C4-2B (cell line): ENCODE measurements at regions not wholly inside any gene's neighbourhood (a gene's known extent, or its start where the extent isn't known, plus 50 kb on each side); places are given as distances from the start of the nearest gene placed in this dataset.

Experiments used
- H3K27ac ChIP-seq: fragments of 450-650 bp; 2 replicates; pipeline ENCODE4 v1.5.1; 2017
- CTCF ChIP-seq: fragments of 450-650 bp; conservative IDR thresholded peaks from 2 replicates; pipeline ENCODE4 v1.5.1; 2017; ENCODE audit warnings: mild to moderate bottlenecking
- ZFX ChIP-seq: fragments of 450-650 bp; IDR thresholded peaks from 2 replicates; pipeline ENCODE4 v1.6.1; 2017

- H3K27ac ChIP-seq: no peak overlapping the region
- TF ChIP-seq ZFX (no peak), CTCF (no peak)
Observed at GRCh38 chr3:56869157-56869889, 67.6 kb upstream of the ARHGEF3 start.

- TF ChIP-seq CTCF (no peak), ZFX (no peak)
- no peak overlapping the region for H3K27ac ChIP-seq
Observed at GRCh38 chr3:56868706-56869105, 67.0 kb upstream of the ARHGEF3 start.

GRCh38 chr3:56867671-56868070 lies 65.9 kb upstream of the ARHGEF3 start:
- H3K27ac ChIP-seq: no peak overlapping the region
- no peak for TF ChIP-seq ZFX
- no peak for TF ChIP-seq CTCF

GRCh38 chr3:56864918-56865524 lies 63.3 kb upstream of the ARHGEF3 start:
- H3K27ac ChIP-seq: no peak overlapping the region
- TF ChIP-seq ZFX: no peak
- no peak for TF ChIP-seq CTCF

- TF ChIP-seq CTCF (no peak), ZFX (no peak)
- no peak overlapping the region for H3K27ac ChIP-seq
Observed at GRCh38 chr3:56864090-56864489, 62.3 kb upstream of the ARHGEF3 start.

GRCh38 chr3:56862352-56863062 lies 60.8 kb upstream of the ARHGEF3 start:
- no peak for TF ChIP-seq CTCF
- TF ChIP-seq ZFX: no peak
- no peak overlapping the region for H3K27ac ChIP-seq

GRCh38 chr3:56861511-56861910 lies 59.8 kb upstream of the ARHGEF3 start:
- TF ChIP-seq CTCF: no peak
- no peak for TF ChIP-seq ZFX
- no peak overlapping the region for H3K27ac ChIP-seq
